K562 (cell line): ENCODE measurements at regions not wholly inside any gene's neighbourhood (a gene's known extent, or its start where the extent isn't known, plus 50 kb on each side); places are given as distances from the start of the nearest gene placed in this dataset.

Experiments
- ATAC-seq: fragments of 200-7000 bp; cut with Tn5 transposase; 3 replicates; pipeline ENCODE4 v1.9.1; 2020; ENCODE audit warnings: moderate library complexity
- BruUV-seq: library from RNA; stranded (reverse); fragments of 400-500 nt; replicated peaks from 2 replicates; lab custom pipeline; 2021; lab: Mats Ljungman, UMichigan
- CTCF ChIA-PET: fragments of 300-600 bp; formaldehyde crosslinking; extraction: SDS; loops from one replicate; lab custom pipeline; 2021; ENCODE audit warnings: low intra/inter-chr PET ratio; lab: Yijun Ruan, JAX
- POLR2A ChIA-PET: fragments of 300-600, 350-650 bp; sonication (Branson Sonifier 250); formaldehyde crosslinking; extraction: SDS; loops from one replicate; lab custom pipeline; 2021; ENCODE audit warnings: antibody characterized with exemption, inconsistent platforms; lab: Yijun Ruan, JAX
- DNase-seq, 4 experiments: peaks; one replicate each; pipeline versions ENCODE4 v3.0.0 to v3.0.0-alpha.2; 2011 to 2018; ENCODE audit warnings: low spot score in 3 of 4, mixed read lengths in 3 of 4; ENCODE audit errors: extremely low read depth in 1 of 4
- FAIRE-seq: peaks from 2 replicates; lab custom pipeline; 2011; peaks lifted over from hg19 to GRCh38; lab: Jason Lieb, UNC
- H2AFZ ChIP-seq: 2 replicates; pipeline ENCODE4 v1.6.0; 2011; ENCODE audit warnings: low read depth, low read length, control low read depth, inconsistent platforms
- H3K27ac ChIP-seq: fragments of 200-600 bp; 3 replicates; pipeline ENCODE4 v1.8.0; 2011; ENCODE audit warnings: low read depth, mild to moderate bottlenecking, control low read depth, inconsistent platforms, low read length, moderate library complexity, mixed read lengths; ENCODE audit errors: extremely low read depth
- H3K27me3 ChIP-seq, 2 experiments: fragments of 300-600 bp in 1 of 2; 2 replicates in 1 of 2; 3 replicates in 1 of 2; pipeline versions ENCODE4 v1.6.0 to v1.8.0; 2011; ENCODE audit warnings: inconsistent platforms in 2 of 2, low read length in 2 of 2, mild to moderate bottlenecking in 1 of 2, mixed read lengths in 1 of 2, moderate library complexity in 1 of 2; ENCODE audit not compliant: control insufficient read depth in 2 of 2, insufficient read depth in 2 of 2
- H3K36me3 ChIP-seq: fragments of 300-600 bp; 3 replicates; pipeline ENCODE4 v1.8.0; 2011; ENCODE audit warnings: mild to moderate bottlenecking, low read length, inconsistent platforms; ENCODE audit not compliant: control insufficient read depth, insufficient read depth
- H3K4me1 ChIP-seq, 2 experiments: fragments of 200-600 bp in 1 of 2; replicated peaks in 1 of 2; 2 replicates in 1 of 2; 3 replicates in 1 of 2; pipeline versions ENCODE4 v1.5.1 to v1.8.0; 2011; ENCODE audit warnings: inconsistent platforms in 2 of 2, low read length in 2 of 2, mild to moderate bottlenecking in 1 of 2, mixed read lengths in 1 of 2, moderate library complexity in 1 of 2; ENCODE audit not compliant: control insufficient read depth in 2 of 2, insufficient read depth in 2 of 2
- H3K4me2 ChIP-seq: 2 replicates; pipeline ENCODE4 v1.6.1; 2011; ENCODE audit warnings: low read length, control low read depth, inconsistent platforms, mixed read lengths; ENCODE audit not compliant: insufficient read depth
- H3K4me3 ChIP-seq: fragments of 200-600 bp; sonication (generic), shearing (Covaris generic); 2 replicates; pipeline ENCODE4 v1.5.1; 2016; ENCODE audit warnings: control low read depth, inconsistent platforms
- H3K79me2 ChIP-seq: fragments of 200-600 bp; 3 replicates; pipeline ENCODE4 v1.8.0; 2011; ENCODE audit warnings: low read length, inconsistent platforms; ENCODE audit not compliant: control insufficient read depth, insufficient read depth
- H3K9ac ChIP-seq, 2 experiments: 2 replicates each; pipeline versions ENCODE4 v1.6.0 to v1.6.1; 2011; ENCODE audit warnings: low read depth in 2 of 2, low read length in 2 of 2, control low read depth in 1 of 2, inconsistent platforms in 1 of 2, mild to moderate bottlenecking in 1 of 2, mixed read lengths in 1 of 2; ENCODE audit not compliant: insufficient read depth in 1 of 2
- H3K9me1 ChIP-seq: one replicate; pipeline ENCODE4 v1.6.0; 2011; ENCODE audit warnings: inconsistent platforms, mild to moderate bottlenecking, low read length, moderate library complexity; ENCODE audit not compliant: control insufficient read depth, insufficient read depth
- H3K9me3 ChIP-seq: replicated peaks from 2 replicates; pipeline ENCODE4 v1.5.1; 2011; ENCODE audit warnings: low read depth, low read length, inconsistent platforms; ENCODE audit not compliant: control insufficient read depth, insufficient read depth
- H4K20me1 ChIP-seq: replicated peaks from 2 replicates; pipeline ENCODE4 v1.6.1; 2011; ENCODE audit warnings: low read length, inconsistent platforms, mixed read lengths; ENCODE audit not compliant: control insufficient read depth, insufficient read depth
- ARID1B ChIP-seq: fragments of 450-650 bp; IDR thresholded peaks from 2 replicates; pipeline ENCODE4 v1.6.1; 2016; ENCODE audit warnings: antibody characterized with exemption, mild to moderate bottlenecking, inconsistent platforms
- E2F4 ChIP-seq: sonication (generic); formaldehyde crosslinking; IDR thresholded peaks from 2 replicates; pipeline ENCODE4 v1.8.0; 2022; ENCODE audit warnings: mild to moderate bottlenecking, low read depth, missing genetic modification reagents
- HMG20A ChIP-seq: fragments of 450-650 bp; formaldehyde crosslinking; conservative IDR thresholded peaks from 2 replicates; pipeline ENCODE4 v1.4.0; 2020; ENCODE audit warnings: mild to moderate bottlenecking, mixed read lengths
- WHSC1 ChIP-seq: IDR thresholded peaks from one replicate; pipeline ENCODE4 v1.6.1; 2012; ENCODE audit warnings: low read length, control low read depth, inconsistent platforms
- ZBTB26 ChIP-seq: fragments of 450-650 bp; formaldehyde crosslinking; IDR thresholded peaks from 2 replicates; pipeline ENCODE4 v1.4.0; 2022; ENCODE audit warnings: missing genetic modification characterization
- ZFPM2 ChIP-seq: fragments of 250-450 bp; sonication (Bioruptor Pico); IDR thresholded peaks from 2 replicates; pipeline ENCODE4 v1.5.1; 2022; ENCODE audit warnings: mild to moderate bottlenecking
- WGBS: fragments of 100-300 bp; shearing (Covaris generic); methylation state at CpG from one replicate; pipeline ENCODE4 v1.1.6; 2016; ENCODE audit warnings: low coverage, mixed read lengths; ENCODE audit not compliant: insufficient coverage; ENCODE audit errors: missing lambda C conversion rate; 5-methylcytosine and 5-hydroxymethylcytosine counted together
- in situ Hi-C: fragments of 300-500 bp; cut with MboI; formaldehyde crosslinking; loops from 4 replicates; pipeline ENCODE4 v1.15.0; 2018; ENCODE audit warnings: inconsistent platforms, mixed read lengths
- intact Hi-C: fragments of 100-400 bp; cut with micrococcal nuclease; formaldehyde crosslinking; loops from 2 replicates; pipeline ENCODE4 v1.14.2; 2022

- no TSS peak for BruUV-seq
- no peak overlapping the region for H3K27ac ChIP-seq
- H4K20me1 ChIP-seq, result no peaks in the 10 kb centered on the region
- no peaks in the 10 kb centered on the region for H3K79me2 ChIP-seq
- H3K9me1 ChIP-seq, result no peaks in the 10 kb centered on the region
- ChIA-PET CTCF (no interaction called here), POLR2A (no interaction called here)
- WGBS, result 0% methylated on average over 5 of the region's 5 CpGs
- DNase-seq, result no peak
- in situ Hi-C loops, result no loop called here
- no peak overlapping the region for H3K4me3 ChIP-seq
- H2AFZ ChIP-seq, result no peak overlapping the region
- H3K36me3 ChIP-seq, result no peaks in the 10 kb centered on the region
- TF ChIP-seq E2F4 (no peak), ARID1B (no peak), ZBTB26 (no peak), HMG20A (no peak), ZFPM2 (CRISPR knock-in tag) (no peak), WHSC1 (no peak)
- no peak overlapping the region for H3K4me2 ChIP-seq
- intact Hi-C loops, result no loop called here
- no peak for FAIRE-seq
- H3K4me1 ChIP-seq, result no peaks in the 10 kb centered on the region
- peaks cover 7 to 39% of the 10 kb centered on the region in 2 experiments; a peak in 2 of 5 replicates for H3K27me3 ChIP-seq
- no peak overlapping the region for H3K9ac ChIP-seq
- ATAC-seq, result no peak
- H3K9me3 ChIP-seq, result no peaks in the 10 kb centered on the region
Observed at GRCh38 chr12:53845932-53846331, 92.7 kb upstream of the HOXC13 start.
